ENCODE measurements at regions not wholly inside any gene's neighbourhood (a gene's known extent, or its start where the extent isn't known, plus 50 kb on each side); places are given as distances from the start of the nearest gene placed in this dataset.
"Not testable (repeated sequence)": the region's sequence is repeated elsewhere in the genome, so short reads cannot be mapped to it uniquely, and the experiment has no call there.

DNA sequence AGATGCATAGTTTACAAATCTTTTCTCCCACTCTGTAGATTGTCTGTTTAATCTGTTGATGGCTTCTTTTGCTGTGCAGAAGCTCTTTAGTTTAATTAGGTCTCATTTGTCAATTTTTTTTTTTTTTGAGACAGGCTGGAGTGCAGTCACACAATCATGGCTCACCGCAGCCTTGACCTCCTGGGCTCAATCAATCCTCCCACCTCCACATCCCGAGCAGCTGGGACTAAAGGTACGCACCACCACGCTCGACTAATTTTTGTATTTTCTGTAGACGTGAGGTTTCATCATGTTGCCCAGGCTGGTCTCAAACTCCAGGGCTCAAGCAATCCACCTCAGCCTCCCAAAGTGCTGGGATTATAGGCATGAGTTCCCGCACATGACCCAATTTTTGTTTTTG lies 1655.8 kb downstream of the REEP3 start:
- ChIA-PET CTCF (no interaction called here), POLR2A (ENCODE audit: low non-redundant PET) (no interaction called here)
- no peak overlapping the region for H3K27ac ChIP-seq
- TF ChIP-seq, protein P1, sequence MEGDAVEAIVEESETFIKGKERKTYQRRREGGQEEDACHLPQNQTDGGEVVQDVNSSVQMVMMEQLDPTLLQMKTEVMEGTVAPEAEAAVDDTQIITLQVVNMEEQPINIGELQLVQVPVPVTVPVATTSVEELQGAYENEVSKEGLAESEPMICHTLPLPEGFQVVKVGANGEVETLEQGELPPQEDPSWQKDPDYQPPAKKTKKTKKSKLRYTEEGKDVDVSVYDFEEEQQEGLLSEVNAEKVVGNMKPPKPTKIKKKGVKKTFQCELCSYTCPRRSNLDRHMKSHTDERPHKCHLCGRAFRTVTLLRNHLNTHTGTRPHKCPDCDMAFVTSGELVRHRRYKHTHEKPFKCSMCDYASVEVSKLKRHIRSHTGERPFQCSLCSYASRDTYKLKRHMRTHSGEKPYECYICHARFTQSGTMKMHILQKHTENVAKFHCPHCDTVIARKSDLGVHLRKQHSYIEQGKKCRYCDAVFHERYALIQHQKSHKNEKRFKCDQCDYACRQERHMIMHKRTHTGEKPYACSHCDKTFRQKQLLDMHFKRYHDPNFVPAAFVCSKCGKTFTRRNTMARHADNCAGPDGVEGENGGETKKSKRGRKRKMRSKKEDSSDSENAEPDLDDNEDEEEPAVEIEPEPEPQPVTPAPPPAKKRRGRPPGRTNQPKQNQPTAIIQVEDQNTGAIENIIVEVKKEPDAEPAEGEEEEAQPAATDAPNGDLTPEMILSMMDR (conservative IDR thresholded peaks at IDR 0.05; ENCODE audit: low read depth), result no peak
- no peak for DNase-seq (ENCODE audit: low spot score)

DNA sequence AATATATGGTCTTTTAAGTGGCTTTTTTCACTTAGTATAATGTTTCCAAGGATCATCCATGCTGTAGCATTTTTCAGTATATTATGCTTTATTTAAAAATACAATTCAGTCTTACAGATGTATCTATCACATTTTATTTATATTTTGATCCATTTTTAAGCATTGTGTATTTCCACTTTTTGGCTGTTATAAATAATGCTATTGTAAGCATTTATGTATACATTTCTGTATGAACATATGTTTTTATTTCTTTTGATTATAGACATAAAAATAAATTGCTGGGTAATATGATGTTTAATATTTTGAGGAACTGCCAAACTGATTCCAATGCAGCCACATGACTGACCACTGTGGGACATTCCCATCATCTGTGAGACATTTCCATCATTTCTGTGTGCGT lies 1662.0 kb downstream of the REEP3 start:
- TF ChIP-seq, protein P1 (conservative IDR thresholded peaks at IDR 0.05; ENCODE audit: low read depth), result no peak
- ChIA-PET POLR2A (ENCODE audit: low non-redundant PET) (no interaction called here), CTCF (interaction anchor here (0.6 kb wide), 1 partner anchor 1634 kb away, joined by 4 read pairs; no protein-coding TSS in a partner anchor)
- no peak for DNase-seq (ENCODE audit: low spot score)
- no peak overlapping the region for H3K27ac ChIP-seq

- POLR2A ChIA-PET (ENCODE audit: low non-redundant PET); DNase-seq (ENCODE audit: low spot score); CTCF ChIA-PET; H3K27ac ChIP-seq: not testable (repeated sequence)
Observed at GRCh38 chr10:65186668-65187067, 1665.5 kb downstream of the REEP3 start.

GRCh38 chr10:65194126-65194525 lies 1672.9 kb downstream of the REEP3 start:
- POLR2A ChIA-PET (ENCODE audit: low non-redundant PET), result no interaction called here
- DNase-seq (ENCODE audit: low spot score), result peak; percentile 18
- TF ChIP-seq, protein P1 (conservative IDR thresholded peaks at IDR 0.05; ENCODE audit: low read depth), result no peak
- CTCF ChIA-PET, result no interaction called here
- no peak overlapping the region for H3K27ac ChIP-seq

GRCh38 chr10:65194555-65194954 lies 1673.4 kb downstream of the REEP3 start:
- ChIA-PET CTCF (no interaction called here), POLR2A (ENCODE audit: low non-redundant PET) (no interaction called here)
- DNase-seq (ENCODE audit: low spot score), result no peak
- TF ChIP-seq, protein P1 (conservative IDR thresholded peaks at IDR 0.05; ENCODE audit: low read depth), result no peak
- H3K27ac ChIP-seq, result no peak overlapping the region

DNA sequence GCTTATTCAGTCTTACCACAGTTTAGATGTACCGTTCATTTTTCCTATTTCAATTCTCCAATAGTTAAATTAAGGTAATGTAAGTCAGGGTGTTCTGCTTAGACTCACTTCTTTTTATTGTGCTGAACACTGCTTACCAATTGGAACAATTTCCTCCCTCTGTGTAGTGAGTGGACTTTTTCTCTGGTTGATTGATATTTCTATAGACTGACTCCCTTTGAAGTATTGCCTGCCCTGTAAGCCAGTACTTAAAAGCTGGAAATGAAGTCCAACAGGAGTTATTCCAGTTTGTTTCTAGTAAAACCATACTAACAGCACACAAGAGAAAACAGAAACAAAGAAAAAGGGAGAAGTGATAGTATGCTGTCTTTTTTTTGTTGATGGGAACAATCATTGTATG lies 1674.9 kb downstream of the REEP3 start:
- CTCF ChIA-PET, result interaction anchor here (0.6 to 0.7 kb wide), 5 partner anchors 10 to 782 kb away, joined by 3 to 4 read pairs (median 3); no protein-coding TSS in a partner anchor
- DNase-seq (ENCODE audit: low spot score), result no peak
- no peak overlapping the region for H3K27ac ChIP-seq
- TF ChIP-seq, protein P1 (conservative IDR thresholded peaks at IDR 0.05; ENCODE audit: low read depth), result no peak
- POLR2A ChIA-PET (ENCODE audit: low non-redundant PET), result no interaction called here

DNA sequence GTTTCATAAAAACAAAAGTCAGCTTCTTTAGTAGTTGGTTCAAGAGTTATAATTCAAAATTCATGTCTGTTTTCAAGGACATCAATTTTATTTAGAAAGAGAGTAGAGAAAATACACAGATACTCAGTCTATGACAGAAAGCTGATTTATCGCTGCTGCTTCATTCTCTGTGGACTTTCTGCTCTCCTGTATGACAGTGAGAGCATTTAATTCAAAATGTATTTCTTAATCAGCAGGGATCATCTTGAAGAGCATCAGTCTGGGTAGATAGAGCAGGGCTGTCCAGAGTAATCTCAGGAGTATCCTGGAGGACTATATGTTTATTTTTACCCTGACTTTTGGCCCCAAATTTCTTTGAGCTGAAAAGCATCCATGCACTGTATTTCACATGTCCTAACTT lies 1676.7 kb downstream of the REEP3 start:
- no peak overlapping the region for H3K27ac ChIP-seq
- TF ChIP-seq, protein P1 (conservative IDR thresholded peaks at IDR 0.05; ENCODE audit: low read depth), result no peak
- no peak for DNase-seq (ENCODE audit: low spot score)
- ChIA-PET CTCF (interaction anchor here (0.6 kb wide), 1 partner anchor 10 kb away, joined by 3 read pairs; no protein-coding TSS in a partner anchor), POLR2A (ENCODE audit: low non-redundant PET) (no interaction called here)

All from RWPE1 (cell line).